Epithelial cell of esophagus (primary cell): ENCODE measurements at regions not wholly inside any gene's neighbourhood (a gene's known extent, or its start where the extent isn't known, plus 50 kb on each side); places are given as distances from the start of the nearest gene placed in this dataset.

Source experiments
- DNase-seq: peaks from one replicate; pipeline ENCODE4 v3.0.0; 2010; ENCODE audit warnings: low read depth
- H3K4me3 ChIP-seq: 2 replicates; pipeline ENCODE4 v1.5.1; 2011; ENCODE audit warnings: mild to moderate bottlenecking, low read length, control low read depth
- TF ChIP-seq, protein P1 (sequence below): IDR thresholded peaks from 2 replicates; pipeline ENCODE4 v1.5.1; 2011; ENCODE audit warnings: low read depth, mild to moderate bottlenecking, low read length, control low read depth, inconsistent platforms; ENCODE audit not compliant: insufficient read depth; ENCODE audit errors: missing control alignments

DNA sequence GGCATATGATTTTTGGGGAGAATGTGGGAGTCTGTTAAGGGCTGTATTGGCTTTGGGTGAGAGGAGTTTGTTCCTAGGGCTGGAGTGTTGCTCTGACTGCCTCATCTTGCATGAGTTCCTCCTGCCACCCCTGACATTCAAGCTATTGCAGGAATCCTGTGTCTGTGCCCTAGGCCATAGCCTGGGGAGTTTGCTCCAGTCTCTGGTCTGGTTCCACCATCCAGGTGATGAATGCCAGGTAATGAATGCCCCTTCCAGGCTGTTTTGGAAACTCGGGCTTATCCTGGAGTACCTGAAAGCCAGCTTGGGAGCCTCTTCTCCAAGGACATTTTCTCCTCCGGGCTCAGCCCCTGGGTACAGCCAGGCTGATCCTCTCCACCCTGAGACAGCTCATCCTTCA lies 117.0 kb upstream of the IRX3 start:
- no peak overlapping the region for H3K4me3 ChIP-seq
- no peak for DNase-seq
- TF ChIP-seq, protein P1, sequence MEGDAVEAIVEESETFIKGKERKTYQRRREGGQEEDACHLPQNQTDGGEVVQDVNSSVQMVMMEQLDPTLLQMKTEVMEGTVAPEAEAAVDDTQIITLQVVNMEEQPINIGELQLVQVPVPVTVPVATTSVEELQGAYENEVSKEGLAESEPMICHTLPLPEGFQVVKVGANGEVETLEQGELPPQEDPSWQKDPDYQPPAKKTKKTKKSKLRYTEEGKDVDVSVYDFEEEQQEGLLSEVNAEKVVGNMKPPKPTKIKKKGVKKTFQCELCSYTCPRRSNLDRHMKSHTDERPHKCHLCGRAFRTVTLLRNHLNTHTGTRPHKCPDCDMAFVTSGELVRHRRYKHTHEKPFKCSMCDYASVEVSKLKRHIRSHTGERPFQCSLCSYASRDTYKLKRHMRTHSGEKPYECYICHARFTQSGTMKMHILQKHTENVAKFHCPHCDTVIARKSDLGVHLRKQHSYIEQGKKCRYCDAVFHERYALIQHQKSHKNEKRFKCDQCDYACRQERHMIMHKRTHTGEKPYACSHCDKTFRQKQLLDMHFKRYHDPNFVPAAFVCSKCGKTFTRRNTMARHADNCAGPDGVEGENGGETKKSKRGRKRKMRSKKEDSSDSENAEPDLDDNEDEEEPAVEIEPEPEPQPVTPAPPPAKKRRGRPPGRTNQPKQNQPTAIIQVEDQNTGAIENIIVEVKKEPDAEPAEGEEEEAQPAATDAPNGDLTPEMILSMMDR = no peak

DNA sequence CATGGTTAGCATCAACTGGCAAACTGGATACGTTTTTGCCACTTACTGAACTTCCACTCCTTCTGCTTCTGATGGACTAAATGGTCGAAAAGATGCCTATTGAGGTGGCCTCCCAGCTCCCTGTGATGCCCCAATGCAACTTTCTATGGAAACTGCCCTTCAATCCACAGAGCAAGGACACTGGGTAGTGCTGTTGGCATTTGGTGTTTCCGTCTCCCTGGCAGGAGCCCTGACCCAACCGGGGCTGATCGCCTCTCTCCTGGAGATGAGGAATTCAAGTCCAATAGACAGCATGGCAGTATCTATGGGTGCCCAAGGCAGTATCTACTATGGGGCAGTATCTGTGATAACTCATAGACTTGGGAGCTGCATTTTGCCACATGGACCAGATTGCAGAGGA lies 116.3 kb upstream of the IRX3 start:
- no peak overlapping the region for H3K4me3 ChIP-seq
- TF ChIP-seq, protein P1 = no peak

DNA sequence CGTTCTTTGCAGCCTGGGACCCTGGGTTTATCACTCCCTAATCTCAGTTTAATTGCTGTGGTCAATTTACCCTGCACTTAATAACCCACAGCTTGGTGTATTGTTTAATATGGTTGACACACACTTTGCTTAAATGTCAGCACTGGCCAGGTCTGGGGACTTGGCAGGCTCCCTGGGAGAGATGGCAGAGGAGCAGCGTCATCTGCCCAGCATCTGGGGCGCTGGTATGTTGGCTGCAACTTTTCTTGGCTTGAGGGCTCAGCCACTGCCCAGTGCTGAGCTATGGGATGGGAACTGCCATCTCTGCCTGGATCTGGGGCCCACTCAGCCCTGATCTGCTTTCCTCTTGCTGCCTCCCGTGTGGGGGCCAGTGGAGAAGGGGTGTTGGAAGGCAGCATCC lies 115.7 kb upstream of the IRX3 start:
- TF ChIP-seq, protein P1 = no peak
- no peak for DNase-seq
- no peak overlapping the region for H3K4me3 ChIP-seq

More for the DNA sequence above, 116.3 kb upstream of the IRX3 start:
- DNase-seq = no peak

DNA sequence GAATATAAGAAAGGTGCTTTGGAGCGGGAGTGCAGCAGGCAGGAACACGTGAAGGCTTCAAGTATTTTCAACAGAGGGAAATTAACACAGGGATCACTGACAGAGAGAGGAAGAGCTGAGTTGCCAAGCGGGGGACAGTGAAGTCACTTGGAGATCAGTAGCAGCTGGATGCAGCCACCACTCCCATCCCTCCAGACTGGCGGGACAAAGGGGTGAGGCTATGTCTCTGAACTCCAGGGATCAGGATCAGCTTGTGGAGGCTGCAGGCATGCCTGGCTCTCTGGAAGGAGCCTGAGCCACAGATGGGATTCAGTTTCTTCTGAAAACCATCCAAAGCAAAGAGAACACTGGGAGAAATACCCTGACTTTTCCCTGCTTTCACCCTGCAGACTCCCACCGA lies 113.7 kb upstream of the IRX3 start:
- TF ChIP-seq, protein P1 = no peak
- DNase-seq = no peak
- H3K4me3 ChIP-seq = no peak overlapping the region

DNA sequence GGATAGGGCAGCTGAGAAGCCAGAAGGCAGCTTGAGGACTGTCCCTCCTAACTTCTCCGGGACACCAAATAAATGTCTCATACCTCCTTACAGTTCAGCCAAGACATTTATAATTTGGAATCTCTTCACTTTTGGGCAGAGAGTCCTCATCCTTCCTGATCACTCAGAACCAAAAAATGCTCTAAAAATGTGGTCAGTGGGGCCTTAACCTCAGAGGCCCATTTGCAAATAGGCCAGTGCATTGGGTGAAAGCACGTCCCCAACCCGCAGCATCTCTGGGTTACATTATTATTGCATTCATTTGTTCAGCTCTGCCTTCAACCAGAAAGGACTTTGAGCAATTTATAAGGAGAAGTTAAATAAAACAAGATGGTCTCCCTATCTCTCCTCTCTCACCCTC lies 112.4 kb upstream of the IRX3 start:
- no peak overlapping the region for H3K4me3 ChIP-seq
- TF ChIP-seq, protein P1 = no peak
- DNase-seq = no peak

DNA sequence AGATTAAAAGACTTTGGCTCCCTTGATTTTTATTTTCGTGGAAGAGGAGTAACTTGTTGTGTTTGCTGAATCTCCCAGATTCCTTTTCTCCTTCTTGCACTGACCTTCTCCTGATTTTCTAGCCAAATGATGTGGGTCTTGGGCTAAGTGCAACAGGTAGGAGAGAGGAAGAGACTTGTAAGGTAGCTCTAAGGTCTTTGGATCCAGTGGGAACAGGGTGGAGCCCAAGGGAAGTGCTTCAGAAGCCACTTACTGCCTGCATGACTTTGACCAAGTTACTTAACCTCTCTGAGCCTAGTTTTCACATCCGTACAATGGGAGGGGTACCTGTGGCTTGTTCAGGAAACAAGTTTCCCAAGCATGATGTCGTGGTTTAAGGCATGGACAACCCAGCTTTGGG lies 111.3 kb upstream of the IRX3 start:
- TF ChIP-seq, protein P1 = no peak
- no peak for DNase-seq
- H3K4me3 ChIP-seq = no peak overlapping the region

DNA sequence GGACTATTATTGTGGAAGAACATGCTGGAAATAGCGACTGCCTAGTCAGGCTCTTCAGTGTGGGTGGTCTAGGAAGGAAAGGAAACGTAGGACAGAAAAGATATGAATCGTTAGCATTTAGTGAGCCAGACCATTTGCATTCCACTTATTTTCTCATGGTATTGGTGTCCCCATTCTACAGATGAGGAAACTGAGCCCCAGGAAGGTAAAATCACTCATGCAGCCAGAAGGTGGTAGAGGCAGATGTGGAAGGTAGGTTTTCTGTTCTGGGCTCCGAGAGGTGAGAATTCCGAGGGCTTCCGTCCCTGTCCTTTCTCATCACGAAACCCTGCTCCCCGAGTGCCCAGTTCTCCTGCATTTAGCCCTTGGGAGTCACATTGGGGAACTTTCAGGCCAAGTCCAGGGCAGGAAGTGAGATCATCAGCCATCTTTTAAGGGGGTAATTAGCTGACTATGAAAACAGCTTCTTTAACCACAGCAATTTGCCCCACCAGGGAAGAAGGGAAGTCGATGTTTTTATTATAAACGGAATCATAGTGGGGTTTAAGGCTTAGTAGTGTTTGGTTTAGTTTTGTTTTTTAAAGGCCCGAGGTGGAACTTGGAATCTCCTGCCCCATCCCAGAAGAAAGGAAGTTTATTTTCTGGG lies 110.7 kb upstream of the IRX3 start:
- no peak for DNase-seq
- no peak overlapping the region for H3K4me3 ChIP-seq
- TF ChIP-seq, protein P1 = no peak
